Bronchial epithelial cell (primary cell): ENCODE measurements at regions not wholly inside any gene's neighbourhood (a gene's known extent, or its start where the extent isn't known, plus 50 kb on each side); places are given as distances from the start of the nearest gene placed in this dataset.
"Not testable (repeated sequence)": the region's sequence is repeated elsewhere in the genome, so short reads cannot be mapped to it uniquely, and the experiment has no call there.

Experiments used
- DNase-seq: peaks from one replicate; pipeline ENCODE4 v3.0.0-alpha.2; 2010; ENCODE audit warnings: low read depth
- FAIRE-seq: peaks from 2 replicates; lab custom pipeline; 2011; peaks lifted over from hg19 to GRCh38; lab: Jason Lieb, UNC
- H3K27me3 ChIP-seq: 2 replicates; pipeline ENCODE4 v1.5.1; 2011; ENCODE audit warnings: low read length; ENCODE audit not compliant: control insufficient read depth, insufficient read depth
- H3K36me3 ChIP-seq: 2 replicates; pipeline ENCODE4 v1.5.1; 2011; ENCODE audit warnings: low read length; ENCODE audit not compliant: control insufficient read depth, insufficient read depth
- H3K4me3 ChIP-seq: 2 replicates; pipeline ENCODE4 v1.5.1; 2011; ENCODE audit warnings: mild to moderate bottlenecking, low read depth, low read length, control low read depth
- TF ChIP-seq, protein P1 (sequence below): IDR thresholded peaks from 2 replicates; pipeline ENCODE4 v1.5.1; 2011; ENCODE audit warnings: mild to moderate bottlenecking, moderate library complexity, low read length, control low read depth, inconsistent platforms; ENCODE audit not compliant: insufficient read depth, severe bottlenecking

DNA sequence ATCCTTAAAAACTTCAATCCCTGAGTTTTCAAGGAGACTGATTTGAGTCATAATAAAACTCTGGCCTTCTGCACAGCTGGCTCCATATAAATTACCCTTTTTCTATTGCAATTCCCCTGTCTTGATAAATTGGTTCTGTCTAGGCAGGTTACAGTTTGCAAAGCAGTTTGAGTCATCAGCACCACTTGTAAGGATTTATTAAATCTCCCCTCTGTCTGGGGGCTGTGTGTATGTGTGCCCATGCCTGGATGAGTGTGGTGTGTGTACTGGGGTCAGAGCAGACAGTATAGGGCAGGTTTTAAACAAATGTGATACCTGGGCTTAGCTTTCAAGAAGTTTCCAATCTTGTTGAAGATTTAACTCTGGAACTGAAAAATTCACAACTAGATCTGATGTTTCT lies 228.6 kb downstream of the FNDC1 start:
- FAIRE-seq (no peak), DNase-seq (no peak)
- Histone ChIP-seq H3K36me3 (no peaks in the 10 kb centered on the region), H3K4me3 (no peak overlapping the region), H3K27me3 (no peaks in the 10 kb centered on the region)
- TF ChIP-seq, protein P1, sequence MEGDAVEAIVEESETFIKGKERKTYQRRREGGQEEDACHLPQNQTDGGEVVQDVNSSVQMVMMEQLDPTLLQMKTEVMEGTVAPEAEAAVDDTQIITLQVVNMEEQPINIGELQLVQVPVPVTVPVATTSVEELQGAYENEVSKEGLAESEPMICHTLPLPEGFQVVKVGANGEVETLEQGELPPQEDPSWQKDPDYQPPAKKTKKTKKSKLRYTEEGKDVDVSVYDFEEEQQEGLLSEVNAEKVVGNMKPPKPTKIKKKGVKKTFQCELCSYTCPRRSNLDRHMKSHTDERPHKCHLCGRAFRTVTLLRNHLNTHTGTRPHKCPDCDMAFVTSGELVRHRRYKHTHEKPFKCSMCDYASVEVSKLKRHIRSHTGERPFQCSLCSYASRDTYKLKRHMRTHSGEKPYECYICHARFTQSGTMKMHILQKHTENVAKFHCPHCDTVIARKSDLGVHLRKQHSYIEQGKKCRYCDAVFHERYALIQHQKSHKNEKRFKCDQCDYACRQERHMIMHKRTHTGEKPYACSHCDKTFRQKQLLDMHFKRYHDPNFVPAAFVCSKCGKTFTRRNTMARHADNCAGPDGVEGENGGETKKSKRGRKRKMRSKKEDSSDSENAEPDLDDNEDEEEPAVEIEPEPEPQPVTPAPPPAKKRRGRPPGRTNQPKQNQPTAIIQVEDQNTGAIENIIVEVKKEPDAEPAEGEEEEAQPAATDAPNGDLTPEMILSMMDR, result no peak

DNA sequence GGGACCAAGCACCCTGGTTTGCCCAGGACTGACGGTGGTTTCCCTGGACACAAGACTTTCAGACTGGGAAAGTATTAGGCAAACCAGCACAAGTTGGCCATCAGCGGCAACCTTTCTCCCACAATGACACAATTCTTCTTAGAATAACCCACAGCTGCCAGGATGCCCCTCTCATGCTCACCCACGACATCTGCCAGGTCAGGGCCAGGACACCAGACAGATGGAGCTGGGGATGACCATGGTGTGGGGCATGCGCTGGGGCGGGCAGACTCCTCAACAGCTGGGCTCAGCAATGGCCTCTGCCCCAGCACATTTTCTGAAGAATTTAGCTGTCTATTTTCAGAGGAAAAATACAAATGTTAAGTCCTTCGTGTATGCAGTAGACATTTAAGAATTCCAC lies 226.4 kb downstream of the FNDC1 start:
- TF ChIP-seq, protein P1, result no peak
- Histone ChIP-seq H3K36me3 (no peaks in the 10 kb centered on the region), H3K4me3 (no peak overlapping the region), H3K27me3 (no peaks in the 10 kb centered on the region)
- FAIRE-seq, result no peak
- no peak for DNase-seq

DNA sequence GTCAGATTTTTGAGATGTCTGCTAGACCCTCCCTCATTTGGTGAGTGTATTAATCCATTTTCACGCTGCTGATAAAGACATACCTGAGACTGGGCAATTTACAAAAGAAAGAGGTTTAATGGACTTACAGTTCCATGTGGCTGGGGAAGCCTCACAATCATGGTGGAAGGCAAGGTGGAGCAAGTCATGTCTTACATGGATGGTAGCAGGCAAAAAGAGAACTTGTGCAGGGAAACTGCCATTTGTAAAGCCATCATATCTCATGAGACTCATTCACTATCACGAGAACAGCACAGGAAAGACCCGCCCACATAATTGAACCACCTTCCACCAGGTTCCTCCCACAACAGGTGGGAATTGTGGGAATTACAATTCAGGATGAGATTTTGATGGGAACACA lies 223.5 kb downstream of the FNDC1 start:
- H3K36me3 ChIP-seq, H3K27me3 ChIP-seq, H3K4me3 ChIP-seq, DNase-seq, FAIRE-seq: not testable (repeated sequence)

DNA sequence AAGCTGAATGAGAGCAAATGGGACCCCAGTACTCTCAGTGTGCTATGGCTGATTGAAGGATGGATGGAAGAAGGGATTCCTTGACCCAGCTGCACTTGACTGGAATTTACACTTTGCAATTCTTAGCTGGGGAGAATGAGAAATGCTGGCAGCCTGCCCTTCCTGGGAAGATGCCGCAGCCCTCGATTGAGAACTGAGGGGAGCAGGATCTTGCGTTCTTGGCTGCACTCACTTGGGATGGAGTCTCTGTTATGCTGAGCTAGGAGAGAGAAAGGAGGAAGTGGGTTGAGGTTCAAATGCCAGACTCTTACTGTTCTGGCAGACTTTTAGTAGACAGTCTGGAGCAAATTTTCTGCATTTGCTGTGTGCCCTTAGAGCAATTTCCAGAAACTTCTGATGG lies 221.2 kb downstream of the FNDC1 start:
- Histone ChIP-seq H3K36me3 (no peaks in the 10 kb centered on the region), H3K27me3 (no peaks in the 10 kb centered on the region), H3K4me3 (no peak overlapping the region)
- TF ChIP-seq, protein P1, result no peak
- DNase-seq, result no peak
- FAIRE-seq, result no peak

DNA sequence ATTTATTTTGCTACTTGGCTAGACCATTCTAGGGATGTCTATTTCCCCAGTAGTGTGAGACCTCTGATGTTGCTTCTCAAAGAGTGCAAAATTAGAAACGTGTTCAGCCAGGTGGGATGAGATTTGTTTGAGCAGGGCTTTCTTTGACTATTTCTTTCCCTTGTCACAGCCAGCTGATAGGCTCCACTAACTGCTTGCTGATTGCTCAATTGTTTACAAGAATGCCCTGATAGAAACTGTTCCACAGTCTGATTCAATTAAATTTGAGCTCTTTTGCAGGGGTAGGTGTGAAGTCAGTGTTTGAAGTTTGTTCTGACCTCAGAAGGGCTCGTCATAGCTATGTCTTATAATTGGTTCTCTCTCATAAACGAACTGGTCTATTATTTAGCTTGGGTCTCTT lies 220.5 kb downstream of the FNDC1 start:
- TF ChIP-seq, protein P1, result no peak
- H3K27me3 ChIP-seq, result no peaks in the 10 kb centered on the region
- no peak for FAIRE-seq
- H3K4me3 ChIP-seq, result no peak overlapping the region
- no peak for DNase-seq
- no peaks in the 10 kb centered on the region for H3K36me3 ChIP-seq

DNA sequence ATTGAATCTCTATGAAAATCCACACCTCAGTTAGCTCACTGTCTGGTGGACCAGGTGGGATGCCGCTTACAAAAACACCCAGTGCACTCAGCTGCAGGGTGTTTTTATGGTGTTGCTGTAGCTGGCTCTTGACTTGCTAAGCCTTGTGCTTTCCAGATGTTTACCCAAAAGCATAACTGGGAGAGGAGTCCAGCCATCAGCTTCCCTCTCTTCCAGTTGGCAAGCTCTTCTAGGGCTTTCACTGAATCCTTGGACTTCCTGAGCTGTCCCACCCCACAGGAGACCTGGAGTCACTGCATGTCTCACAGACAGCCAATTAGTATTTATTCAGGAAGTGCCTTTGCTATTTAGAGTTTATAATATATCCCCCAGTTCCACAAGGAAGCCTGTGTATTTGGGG lies 210.9 kb downstream of the FNDC1 start:
- H3K27me3 ChIP-seq, result no peaks in the 10 kb centered on the region
- no peaks in the 10 kb centered on the region for H3K36me3 ChIP-seq
- FAIRE-seq (no peak), DNase-seq (no peak)
- no peak overlapping the region for H3K4me3 ChIP-seq
- TF ChIP-seq, protein P1, result no peak
